Transverse colon (tissue), 4 donors: ENCODE measurements at regions not wholly inside any gene's neighbourhood (a gene's known extent, or its start where the extent isn't known, plus 50 kb on each side); places are given as distances from the start of the nearest gene placed in this dataset.

Experiments used
- CTCF ChIP-seq, 5 experiments: fragments of 200-600 bp in 3 of 5; fragments of 450-650 bp in 2 of 5; sonication (generic) in 3 of 5; IDR thresholded peaks; 1 replicate in 2 of 5; 2 replicates in 3 of 5; pipeline ENCODE4 v1.5.1; 2016 to 2017; ENCODE audit warnings: antibody characterized with exemption in 5 of 5, inconsistent platforms in 3 of 5, mild to moderate bottlenecking in 2 of 5, moderate library complexity in 1 of 5
- POLR2A ChIP-seq: fragments of 450-650 bp; IDR thresholded peaks from one replicate; pipeline ENCODE4 v1.6.1; 2016; ENCODE audit warnings: antibody characterized with exemption, mild to moderate bottlenecking, moderate library complexity
- POLR2AphosphoS5 ChIP-seq, 3 donors: sonication (generic); formaldehyde crosslinking; IDR thresholded peaks; one replicate each; pipeline ENCODE4 v1.6.1; 2016; ENCODE audit warnings: antibody characterized with exemption in 3 of 3

GRCh38 chr22:48343461-48343860 is 1484.2 kb downstream of the BRD1 start:
- TF ChIP-seq POLR2A (no peak), CTCF (IDR thresholded peaks at IDR 0.05) (no peak), POLR2AphosphoS5 (IDR thresholded peaks at IDR 0.05) (no peak)
